Activated T-helper 2 cell treated with anti-CD3 and anti-CD28 coated beads, Interferon-gamma antibody, Interleukin-2, Interleukin-4, amounts not matched to agents 10 μg/mL and 5 μg/mL and 100 μg/mL, durations not matched to agents 14 hours and 24 hours and 36 hours (primary cell): ENCODE measurements at regions not wholly inside any gene's neighbourhood (a gene's known extent, or its start where the extent isn't known, plus 50 kb on each side); places are given as distances from the start of the nearest gene placed in this dataset.

Source experiments
- DNase-seq: peaks from one replicate; pipeline ENCODE4 v3.0.0; 2021; ENCODE audit warnings: low spot score
- H3K27ac Mint-ChIP-seq: one replicate; pipeline ENCODE4 v1.8.0; 2021; ENCODE audit warnings: mixed read lengths
- H3K27me3 Mint-ChIP-seq: one replicate; pipeline ENCODE4 v1.8.0; 2021; ENCODE audit warnings: low read depth, mixed read lengths
- H3K36me3 Mint-ChIP-seq: one replicate; pipeline ENCODE4 v1.8.0; 2021; ENCODE audit warnings: low read depth, mixed read lengths
- H3K4me1 Mint-ChIP-seq: one replicate; pipeline ENCODE4 v1.8.0; 2021; ENCODE audit warnings: low read depth, mixed read lengths
- H3K4me3 Mint-ChIP-seq: one replicate; pipeline ENCODE4 v1.8.0; 2021; ENCODE audit warnings: low read depth, mild to moderate bottlenecking, moderate library complexity, mixed read lengths
- H3K9me3 Mint-ChIP-seq: one replicate; pipeline ENCODE4 v1.8.0; 2021; ENCODE audit warnings: mixed read lengths
- intact Hi-C: fragments of 100-400 bp; cut with micrococcal nuclease; formaldehyde crosslinking; loops from one replicate; pipeline ENCODE4 v1.15.1; 2023

- no peaks in the 10 kb centered on the region for H3K9me3 Mint-ChIP-seq
- no peak overlapping the region for H3K27ac Mint-ChIP-seq
- intact Hi-C loops = no loop called here
- DNase-seq = no peak
- H3K4me1 Mint-ChIP-seq = no peaks in the 10 kb centered on the region
- H3K36me3 Mint-ChIP-seq = no peaks in the 10 kb centered on the region
- no peaks in the 10 kb centered on the region for H3K27me3 Mint-ChIP-seq
- H3K4me3 Mint-ChIP-seq = no peak overlapping the region
Observed at GRCh38 chr5:155068616-155069100, 55.1 kb downstream of the KIF4B start.

GRCh38 chr5:155069961-155070360 is 56.4 kb downstream of the KIF4B start:
- H3K27ac Mint-ChIP-seq = no peak overlapping the region
- no peaks in the 10 kb centered on the region for H3K9me3 Mint-ChIP-seq
- no peaks in the 10 kb centered on the region for H3K4me1 Mint-ChIP-seq
- no peaks in the 10 kb centered on the region for H3K36me3 Mint-ChIP-seq
- no peaks in the 10 kb centered on the region for H3K27me3 Mint-ChIP-seq
- no peak overlapping the region for H3K4me3 Mint-ChIP-seq
- intact Hi-C loops = no loop called here
- no peak for DNase-seq

GRCh38 chr5:155070781-155071180 is 57.2 kb downstream of the KIF4B start:
- no peak overlapping the region for H3K4me3 Mint-ChIP-seq
- H3K9me3 Mint-ChIP-seq = no peaks in the 10 kb centered on the region
- no peaks in the 10 kb centered on the region for H3K36me3 Mint-ChIP-seq
- H3K27ac Mint-ChIP-seq = no peak overlapping the region
- intact Hi-C loops = no loop called here
- DNase-seq = no peak
- no peaks in the 10 kb centered on the region for H3K4me1 Mint-ChIP-seq
- H3K27me3 Mint-ChIP-seq = no peaks in the 10 kb centered on the region

- DNase-seq = no peak
- Mint-ChIP-seq H3K4me1 (no peaks in the 10 kb centered on the region), H3K4me3 (no peak overlapping the region), H3K27me3 (peaks cover 1% of the 10 kb centered on the region), H3K36me3 (no peaks in the 10 kb centered on the region), H3K27ac (no peak overlapping the region), H3K9me3 (no peaks in the 10 kb centered on the region)
- intact Hi-C loops = no loop called here
Observed at GRCh38 chr5:155076379-155076778, 62.8 kb downstream of the KIF4B start.

GRCh38 chr5:155079698-155080097 is 66.1 kb downstream of the KIF4B start:
- no peak for DNase-seq
- no peaks in the 10 kb centered on the region for H3K4me1 Mint-ChIP-seq

GRCh38 chr5:155080721-155081120 is 67.2 kb downstream of the KIF4B start:
- Mint-ChIP-seq H3K27ac (no peak overlapping the region), H3K4me3 (no peak overlapping the region), H3K9me3 (no peaks in the 10 kb centered on the region), H3K27me3 (peaks cover 1% of the 10 kb centered on the region), H3K4me1 (no peaks in the 10 kb centered on the region), H3K36me3 (no peaks in the 10 kb centered on the region)
- no peak for DNase-seq
- intact Hi-C loops = no loop called here

More at GRCh38 chr5:155079698-155080097, 66.1 kb downstream of the KIF4B start:
- no peak overlapping the region for H3K27ac Mint-ChIP-seq
- no peaks in the 10 kb centered on the region for H3K36me3 Mint-ChIP-seq
- no peak overlapping the region for H3K4me3 Mint-ChIP-seq
- peaks cover 1% of the 10 kb centered on the region for H3K27me3 Mint-ChIP-seq
- intact Hi-C loops = no loop called here
- no peaks in the 10 kb centered on the region for H3K9me3 Mint-ChIP-seq

GRCh38 chr5:155081618-155082017 is 68.1 kb downstream of the KIF4B start:
- Mint-ChIP-seq H3K36me3 (no peaks in the 10 kb centered on the region), H3K27me3 (peaks cover 1% of the 10 kb centered on the region), H3K4me1 (no peaks in the 10 kb centered on the region), H3K4me3 (no peak overlapping the region), H3K27ac (no peak overlapping the region), H3K9me3 (no peaks in the 10 kb centered on the region)
- intact Hi-C loops = no loop called here
- DNase-seq = no peak

GRCh38 chr5:155082401-155082800 is 68.8 kb downstream of the KIF4B start:
- intact Hi-C loops = no loop called here
- Mint-ChIP-seq H3K4me3 (no peak overlapping the region), H3K36me3 (no peaks in the 10 kb centered on the region)

GRCh38 chr5:155085282-155085989 is 71.9 kb downstream of the KIF4B start:
- no peak overlapping the region for H3K4me3 Mint-ChIP-seq
- intact Hi-C loops = no loop called here

More at GRCh38 chr5:155082401-155082800, 68.8 kb downstream of the KIF4B start:
- no peaks in the 10 kb centered on the region for H3K4me1 Mint-ChIP-seq
- DNase-seq = no peak
- no peaks in the 10 kb centered on the region for H3K9me3 Mint-ChIP-seq
- peaks cover 1% of the 10 kb centered on the region for H3K27me3 Mint-ChIP-seq
- no peak overlapping the region for H3K27ac Mint-ChIP-seq

GRCh38 chr5:155087036-155087435 is 73.5 kb downstream of the KIF4B start:
- no peaks in the 10 kb centered on the region for H3K9me3 Mint-ChIP-seq
- no peaks in the 10 kb centered on the region for H3K36me3 Mint-ChIP-seq

More at GRCh38 chr5:155085282-155085989, 71.9 kb downstream of the KIF4B start:
- Mint-ChIP-seq H3K9me3 (no peaks in the 10 kb centered on the region), H3K4me1 (no peaks in the 10 kb centered on the region), H3K36me3 (no peaks in the 10 kb centered on the region), H3K27me3 (no peaks in the 10 kb centered on the region), H3K27ac (no peak overlapping the region)
- no peak for DNase-seq

GRCh38 chr5:155088811-155089210 is 75.3 kb downstream of the KIF4B start:
- Mint-ChIP-seq H3K9me3 (no peaks in the 10 kb centered on the region), H3K27me3 (no peaks in the 10 kb centered on the region), H3K36me3 (no peaks in the 10 kb centered on the region), H3K4me3 (no peak overlapping the region), H3K27ac (no peak overlapping the region), H3K4me1 (no peaks in the 10 kb centered on the region)
- intact Hi-C loops = no loop called here
- no peak for DNase-seq

More at GRCh38 chr5:155087036-155087435, 73.5 kb downstream of the KIF4B start:
- Mint-ChIP-seq H3K4me3 (no peak overlapping the region), H3K27me3 (no peaks in the 10 kb centered on the region), H3K27ac (no peak overlapping the region), H3K4me1 (no peaks in the 10 kb centered on the region)
- DNase-seq = no peak
- intact Hi-C loops = no loop called here

GRCh38 chr5:155089643-155090042 is 76.1 kb downstream of the KIF4B start:
- intact Hi-C loops = no loop called here
- Mint-ChIP-seq H3K4me1 (no peaks in the 10 kb centered on the region), H3K27me3 (no peaks in the 10 kb centered on the region), H3K9me3 (no peaks in the 10 kb centered on the region), H3K36me3 (no peaks in the 10 kb centered on the region), H3K27ac (no peak overlapping the region), H3K4me3 (no peak overlapping the region)
- no peak for DNase-seq

GRCh38 chr5:155091063-155091648 is 77.6 kb downstream of the KIF4B start:
- H3K36me3 Mint-ChIP-seq = no peaks in the 10 kb centered on the region
- peaks cover 2% of the 10 kb centered on the region for H3K27me3 Mint-ChIP-seq
- intact Hi-C loops = no loop called here
- H3K27ac Mint-ChIP-seq = no peak overlapping the region
- no peak for DNase-seq
- H3K4me1 Mint-ChIP-seq = no peaks in the 10 kb centered on the region
- H3K4me3 Mint-ChIP-seq = no peak overlapping the region
- no peaks in the 10 kb centered on the region for H3K9me3 Mint-ChIP-seq
